HL-60 (cell line): ENCODE measurements at regions not wholly inside any gene's neighbourhood (a gene's known extent, or its start where the extent isn't known, plus 50 kb on each side); places are given as distances from the start of the nearest gene placed in this dataset.

Source experiments
- SPI1 ChIP-seq: IDR thresholded peaks from 2 replicates; pipeline ENCODE4 v1.6.1; 2012; ENCODE audit warnings: low read depth, mild to moderate bottlenecking, borderline replicate concordance
- TF ChIP-seq, protein P1 (sequence below): IDR thresholded peaks from one replicate; pipeline ENCODE4 v1.5.1; 2011; ENCODE audit warnings: low read length, control low read depth, inconsistent platforms; ENCODE audit not compliant: insufficient read depth

DNA sequence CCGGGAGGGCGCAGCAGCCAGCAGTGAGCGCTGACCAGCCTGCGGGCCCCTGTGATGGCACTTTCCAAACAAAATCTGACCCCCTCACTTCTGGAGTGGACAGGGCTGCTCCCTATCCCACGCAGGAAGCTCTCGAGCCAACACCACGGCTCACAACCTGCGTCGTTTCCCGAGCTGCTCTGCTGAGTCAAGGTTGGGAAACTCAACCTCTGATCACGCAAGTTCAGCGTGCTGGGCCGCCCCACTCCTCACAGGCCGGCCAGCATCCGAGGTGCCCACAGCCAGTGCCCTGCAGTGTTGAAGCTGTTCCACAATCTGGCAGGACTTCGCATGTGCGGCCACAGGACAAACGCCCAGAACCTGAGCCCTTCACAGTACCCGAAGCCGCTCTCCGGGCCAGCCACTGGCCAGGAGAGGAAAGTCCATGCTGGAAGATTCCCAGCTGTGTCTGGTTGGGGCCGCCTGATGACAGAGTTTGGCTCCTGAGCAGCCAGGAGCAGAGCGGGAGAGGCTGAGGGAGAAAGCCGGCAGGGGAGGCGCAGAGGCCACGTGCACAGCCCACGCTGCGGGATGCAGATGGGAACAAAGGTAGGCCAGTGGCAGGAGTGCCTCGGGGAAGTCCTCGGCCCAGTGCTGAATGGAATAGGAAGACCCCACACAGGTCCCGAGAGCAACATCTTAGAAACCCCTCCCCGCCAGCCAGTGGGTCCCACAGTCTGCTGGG, 263.3 kb upstream of the TCERG1L start:
- TF ChIP-seq, protein P1, sequence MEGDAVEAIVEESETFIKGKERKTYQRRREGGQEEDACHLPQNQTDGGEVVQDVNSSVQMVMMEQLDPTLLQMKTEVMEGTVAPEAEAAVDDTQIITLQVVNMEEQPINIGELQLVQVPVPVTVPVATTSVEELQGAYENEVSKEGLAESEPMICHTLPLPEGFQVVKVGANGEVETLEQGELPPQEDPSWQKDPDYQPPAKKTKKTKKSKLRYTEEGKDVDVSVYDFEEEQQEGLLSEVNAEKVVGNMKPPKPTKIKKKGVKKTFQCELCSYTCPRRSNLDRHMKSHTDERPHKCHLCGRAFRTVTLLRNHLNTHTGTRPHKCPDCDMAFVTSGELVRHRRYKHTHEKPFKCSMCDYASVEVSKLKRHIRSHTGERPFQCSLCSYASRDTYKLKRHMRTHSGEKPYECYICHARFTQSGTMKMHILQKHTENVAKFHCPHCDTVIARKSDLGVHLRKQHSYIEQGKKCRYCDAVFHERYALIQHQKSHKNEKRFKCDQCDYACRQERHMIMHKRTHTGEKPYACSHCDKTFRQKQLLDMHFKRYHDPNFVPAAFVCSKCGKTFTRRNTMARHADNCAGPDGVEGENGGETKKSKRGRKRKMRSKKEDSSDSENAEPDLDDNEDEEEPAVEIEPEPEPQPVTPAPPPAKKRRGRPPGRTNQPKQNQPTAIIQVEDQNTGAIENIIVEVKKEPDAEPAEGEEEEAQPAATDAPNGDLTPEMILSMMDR = no peak
- TF ChIP-seq SPI1 = no peak
